AML-193 (cell line): ENCODE measurements at regions not wholly inside any gene's neighbourhood (a gene's known extent, or its start where the extent isn't known, plus 50 kb on each side); places are given as distances from the start of the nearest gene placed in this dataset.

Experiments
- DNase-seq, 2 experiments: peaks; one replicate each; lab custom pipeline; 2025; lab: John Stamatoyannopoulos, UW

DNA sequence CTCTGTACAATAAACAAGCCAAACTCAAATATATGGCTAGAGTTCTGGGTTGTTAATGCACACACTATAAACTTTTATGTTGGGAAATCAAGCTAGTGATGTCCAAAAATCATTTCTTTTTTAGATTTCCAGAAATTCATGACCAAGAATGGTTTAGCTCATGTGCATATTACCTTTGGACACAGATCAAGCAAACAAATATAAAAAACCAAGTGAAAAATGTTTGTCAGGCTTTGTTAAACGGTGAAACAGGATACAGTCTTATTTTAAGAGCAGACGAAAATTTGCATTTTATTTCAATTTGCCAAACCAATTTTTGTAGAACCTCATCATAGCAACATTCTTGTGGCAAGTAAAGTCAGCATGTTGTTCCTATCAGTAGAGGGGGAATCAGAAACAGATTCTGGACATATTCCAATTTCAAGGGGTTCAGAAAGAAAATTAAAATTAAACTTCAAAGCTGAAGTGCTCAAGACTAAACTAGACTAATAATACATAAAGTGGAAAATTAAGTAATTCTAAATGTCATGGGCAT lies 413.6 kb downstream of the TRIML1 start:
- DNase-seq, result no peak

- DNase-seq, result no peak
Measured at GRCh38 chr4:188554413-188554812, 415.2 kb downstream of the TRIML1 start.

DNA sequence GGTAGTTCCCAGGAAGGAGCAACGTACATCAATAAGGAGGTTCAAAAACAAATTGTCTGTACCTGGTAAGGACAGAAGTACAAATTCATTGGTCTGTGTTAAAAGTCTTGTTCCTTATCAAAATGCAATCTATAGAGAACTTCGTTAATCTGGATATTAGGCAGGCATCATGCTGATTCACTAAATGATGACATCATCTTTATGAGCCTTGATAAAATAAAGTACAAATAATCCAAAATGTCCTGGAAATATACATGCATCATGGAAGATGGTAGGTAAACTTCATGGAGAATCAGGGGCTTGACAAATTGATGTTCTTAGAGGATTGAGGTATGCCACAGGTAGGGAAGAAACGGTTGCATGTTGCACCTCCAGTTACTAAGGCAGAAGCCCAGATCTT lies 433.9 kb downstream of the TRIML1 start:
- no peak for DNase-seq

GRCh38 chr4:188578657-188579056 lies 439.4 kb downstream of the TRIML1 start:
- no peak for DNase-seq

GRCh38 chr4:188596021-188596420 lies 456.8 kb downstream of the TRIML1 start:
- DNase-seq, result no peak

DNA sequence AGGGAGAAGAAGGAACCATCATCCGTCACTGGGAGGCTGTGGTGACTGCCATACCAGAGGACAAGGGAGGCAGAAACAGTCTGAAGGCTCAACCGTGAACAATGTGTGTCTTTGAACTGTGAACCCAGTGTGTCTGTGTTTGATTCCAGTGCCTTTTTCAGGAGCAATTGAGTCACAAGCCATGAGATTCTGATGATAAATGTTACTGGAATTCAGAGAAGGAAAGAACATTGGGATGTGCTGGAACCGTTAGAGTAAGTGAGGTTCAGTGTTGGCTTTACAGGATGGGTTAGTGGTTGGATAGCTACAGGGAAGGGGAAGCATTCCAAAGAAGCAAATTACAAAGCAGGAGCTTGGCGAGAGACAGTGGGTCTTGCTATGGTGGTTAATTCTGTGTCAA lies 464.4 kb downstream of the TRIML1 start:
- no peak for DNase-seq

DNA sequence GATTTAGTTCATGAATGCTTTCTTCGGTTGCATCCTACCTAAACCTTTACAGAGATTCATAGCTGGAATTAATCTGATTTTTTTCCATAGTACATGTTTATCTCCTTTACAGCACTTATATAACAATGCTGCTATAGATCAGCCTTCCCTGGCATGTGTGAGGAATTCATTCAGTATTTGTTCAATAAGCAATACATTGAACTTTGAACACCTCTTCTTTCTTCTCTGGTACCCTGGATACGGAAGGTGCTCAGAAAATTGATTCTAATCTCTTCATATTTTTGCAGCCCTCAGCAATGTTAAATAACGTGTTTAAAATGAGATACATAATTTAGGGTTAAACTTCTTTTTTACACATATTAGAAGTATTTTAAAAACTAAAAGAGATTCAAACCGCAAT lies 467.4 kb downstream of the TRIML1 start:
- no peak for DNase-seq

GRCh38 chr4:188611143-188611542 lies 471.9 kb downstream of the TRIML1 start:
- no peak for DNase-seq

DNA sequence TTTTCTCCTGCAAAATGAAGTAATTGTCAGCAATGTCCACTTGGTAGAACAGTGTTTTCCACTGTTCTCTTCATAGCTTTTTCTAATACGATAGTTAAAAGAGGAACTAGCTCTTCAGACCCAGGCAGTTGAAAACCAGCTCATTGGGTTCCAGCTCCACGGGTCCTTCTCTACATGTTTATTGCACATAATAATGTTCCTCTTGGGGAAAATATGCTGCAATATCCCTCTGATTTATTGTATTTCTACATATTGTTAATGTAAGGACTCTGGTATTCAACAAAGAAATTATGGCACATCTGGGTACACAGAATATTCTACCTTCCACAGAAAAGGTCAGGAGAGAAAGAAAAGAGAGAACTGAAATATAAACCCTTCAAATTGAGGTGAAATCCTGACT lies 473.4 kb downstream of the TRIML1 start:
- no peak for DNase-seq

DNA sequence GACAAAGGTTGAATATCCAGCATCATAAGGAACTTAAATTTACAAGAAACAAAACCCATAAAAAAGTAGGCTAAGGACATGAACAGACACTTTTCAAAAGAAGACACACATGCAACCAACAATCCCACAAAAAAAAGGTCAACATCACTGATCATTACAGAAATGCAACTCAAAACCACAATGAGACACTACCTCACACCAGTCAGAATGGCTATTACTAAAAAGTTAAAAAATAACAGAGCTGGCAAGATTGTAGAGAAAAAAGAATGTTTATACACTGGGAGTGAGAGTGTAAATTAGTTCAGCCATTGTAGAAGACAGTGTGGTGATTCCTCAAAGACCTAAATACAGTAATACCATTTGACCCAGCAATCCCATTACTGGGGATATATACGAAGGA lies 474.7 kb downstream of the TRIML1 start:
- DNase-seq, result no peak

GRCh38 chr4:188619456-188620149 lies 480.4 kb downstream of the TRIML1 start:
- no peak for DNase-seq

GRCh38 chr4:188620608-188621007 lies 481.4 kb downstream of the TRIML1 start:
- no peak for DNase-seq

GRCh38 chr4:188623314-188623854 lies 484.1 kb downstream of the TRIML1 start:
- DNase-seq, result no peak

GRCh38 chr4:188624370-188624769 lies 485.1 kb downstream of the TRIML1 start:
- DNase-seq, result no peak

DNA sequence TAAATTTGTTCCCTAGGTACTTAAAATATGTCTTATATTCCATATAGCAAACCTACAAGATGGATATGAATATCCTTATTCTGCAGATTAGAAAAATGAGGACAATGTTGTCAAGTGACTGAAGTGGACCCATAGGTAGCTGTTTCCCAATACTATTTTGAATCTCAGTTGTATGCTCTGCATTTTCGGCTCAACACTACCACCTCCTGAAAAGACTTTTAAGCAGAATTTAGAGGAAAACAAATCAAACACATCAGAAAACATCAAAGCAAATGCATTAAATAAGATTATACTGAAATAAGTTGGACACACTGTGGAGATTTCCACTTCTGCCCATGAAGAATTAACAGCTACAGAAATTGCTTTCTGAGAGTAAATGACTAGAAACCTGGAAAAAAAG lies 488.7 kb downstream of the TRIML1 start:
- no peak for DNase-seq

DNA sequence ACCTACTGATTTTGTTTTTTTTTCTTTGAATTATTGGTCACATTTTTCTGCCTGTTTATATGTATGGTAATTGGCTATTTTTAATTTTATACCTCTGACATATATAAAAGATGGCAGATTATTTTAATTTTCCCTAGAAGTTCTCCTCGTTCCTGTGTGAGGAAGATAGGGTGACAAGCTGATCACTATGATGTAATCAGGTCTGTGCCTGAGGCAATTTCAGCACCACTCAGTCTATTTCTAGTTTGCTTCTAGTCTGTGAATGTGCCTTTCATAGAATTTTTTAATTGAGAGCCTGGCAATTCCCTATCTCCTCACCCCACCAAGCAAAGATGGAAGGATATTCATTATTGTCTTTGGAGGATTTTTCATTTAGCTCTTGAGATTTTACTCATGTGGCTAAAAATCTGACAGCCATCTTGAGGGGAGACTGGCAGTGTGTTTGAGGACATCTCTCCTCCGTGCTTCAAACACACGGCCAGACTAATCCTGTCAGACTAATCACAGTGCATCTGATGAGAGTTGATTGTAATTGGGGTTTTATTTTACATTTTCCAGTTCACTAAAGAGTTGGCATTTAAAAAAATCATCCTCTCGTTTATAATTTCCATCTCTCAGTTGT lies 500.3 kb downstream of the TRIML1 start:
- no peak for DNase-seq

DNA sequence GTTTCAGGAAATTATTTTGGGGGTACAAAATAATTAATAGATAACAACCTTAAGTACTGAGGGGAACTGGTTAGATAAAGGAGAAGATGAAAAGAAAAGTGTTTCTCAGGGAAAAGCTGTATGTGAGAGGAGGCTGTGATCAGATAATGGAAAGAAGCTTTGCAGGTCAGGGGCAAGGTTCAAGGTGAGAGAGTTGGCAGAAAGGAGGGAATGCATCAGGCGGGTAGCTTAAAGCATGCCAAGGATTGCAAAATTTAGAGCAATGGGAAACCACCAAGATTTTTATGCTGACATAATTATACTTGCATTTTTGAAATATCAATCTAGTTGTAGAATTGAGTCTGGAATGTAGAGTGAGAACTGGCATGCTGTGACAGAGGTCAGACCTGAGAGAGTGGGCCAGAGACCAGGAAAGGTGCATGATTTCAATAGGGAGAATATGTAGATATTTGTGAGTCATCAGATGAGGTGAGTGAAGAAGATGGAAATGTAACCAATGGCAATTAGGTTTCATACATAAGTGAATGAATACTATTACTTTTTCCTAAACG lies 508.7 kb downstream of the TRIML1 start:
- no peak for DNase-seq

DNA sequence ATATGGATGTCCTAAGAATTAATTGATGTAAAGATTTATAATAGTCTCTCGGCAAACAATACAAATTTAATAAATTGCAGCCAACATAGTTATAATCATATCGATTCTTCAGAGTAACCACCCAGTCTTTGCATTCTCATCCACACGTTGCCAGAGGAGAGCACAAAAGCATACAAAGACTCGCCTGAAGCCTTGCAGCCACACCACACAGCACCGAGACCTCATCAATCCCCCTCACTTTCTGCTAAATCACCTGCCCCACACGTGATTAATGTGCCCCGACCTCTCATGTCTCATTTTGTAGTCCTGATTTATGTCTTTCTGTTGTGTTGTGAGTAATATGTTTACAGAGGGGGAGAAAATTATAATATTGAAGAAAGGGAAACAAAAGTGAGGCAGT lies 510.4 kb downstream of the TRIML1 start:
- DNase-seq, result no peak

- no peak for DNase-seq
Measured at GRCh38 chr4:188650516-188650915, 511.3 kb downstream of the TRIML1 start.

DNA sequence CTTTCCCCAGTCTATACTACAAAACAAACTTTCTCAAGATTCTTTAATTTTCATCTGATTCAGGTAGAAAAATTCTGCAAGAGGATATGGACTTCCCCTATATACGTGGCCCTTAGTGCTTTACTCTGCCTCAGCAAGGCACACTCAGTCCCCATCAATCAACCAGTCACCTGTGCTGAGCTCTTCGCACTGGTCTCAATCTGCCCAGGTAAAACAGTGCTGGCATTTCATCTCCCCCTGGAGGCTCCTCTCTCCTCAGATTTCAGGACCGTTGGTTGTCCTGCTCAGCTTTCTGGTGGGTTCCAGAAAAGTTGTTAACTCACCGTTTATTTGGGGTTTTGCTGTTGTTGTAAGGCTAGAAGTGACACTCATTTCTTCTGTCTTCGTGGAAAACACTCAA lies 518.1 kb downstream of the TRIML1 start:
- no peak for DNase-seq

DNA sequence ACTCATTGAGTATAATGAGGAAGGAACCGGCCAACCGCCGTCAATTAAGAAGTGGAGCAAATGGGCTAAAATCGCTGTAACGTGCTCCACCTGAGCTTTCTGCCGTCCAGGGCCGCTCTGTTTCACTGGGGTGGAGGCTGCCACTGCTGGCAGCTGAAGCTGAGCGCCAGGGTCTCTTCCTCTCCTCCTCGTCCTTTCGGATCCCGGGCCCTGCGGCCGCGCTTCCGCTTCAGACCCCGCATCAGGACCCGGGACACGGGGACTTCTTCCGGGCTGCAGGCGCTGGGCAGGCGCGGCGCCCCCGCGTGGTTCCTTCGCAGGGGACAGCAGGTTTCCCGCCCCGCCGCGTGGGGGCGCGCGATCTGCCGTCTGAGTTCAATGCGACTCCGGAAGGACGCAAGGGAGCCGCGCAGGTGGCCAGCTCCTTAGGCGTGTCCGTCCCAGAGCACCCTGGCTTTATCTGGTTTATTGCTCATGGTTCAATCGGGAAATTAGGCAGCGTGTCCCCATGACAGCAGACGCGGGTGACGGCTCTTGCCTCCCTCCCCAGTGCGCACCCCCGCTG lies 519.8 kb downstream of the TRIML1 start:
- DNase-seq, result no peak

- DNase-seq, result no peak
Measured at GRCh38 chr4:188660796-188661195, 521.6 kb downstream of the TRIML1 start.

DNA sequence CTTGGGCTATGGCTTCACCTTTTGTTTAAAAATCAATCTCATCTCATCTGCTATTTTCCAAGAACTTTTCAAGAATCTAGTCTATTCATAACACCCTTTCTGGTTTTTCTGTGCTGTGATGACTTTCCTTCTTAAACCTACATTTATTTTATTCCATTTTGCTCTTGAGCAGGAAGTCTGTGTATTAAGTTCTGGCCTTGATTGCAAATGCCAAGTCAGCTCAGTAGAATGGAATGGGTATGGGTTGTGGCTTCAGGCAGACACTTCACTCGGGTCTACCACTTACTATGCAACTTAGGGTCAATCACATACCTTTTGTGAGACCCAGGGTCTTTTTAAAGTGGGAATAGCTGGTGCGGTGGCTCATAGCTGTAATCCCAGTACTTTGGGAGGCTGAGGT lies 522.3 kb downstream of the TRIML1 start:
- no peak for DNase-seq
